Mesendoderm (in vitro differentiated cells): ENCODE measurements at regions not wholly inside any gene's neighbourhood (a gene's known extent, or its start where the extent isn't known, plus 50 kb on each side); places are given as distances from the start of the nearest gene placed in this dataset.

Source experiments
- DNase-seq: peaks from one replicate; pipeline ENCODE4 v3.0.0; 2013
- H2AK5ac ChIP-seq: 2 replicates; pipeline ENCODE4 v1.6.1; 2013; ENCODE audit warnings: low read length, inconsistent platforms
- H2BK120ac ChIP-seq: 2 replicates; pipeline ENCODE4 v1.6.1; 2013; ENCODE audit warnings: low read depth, mild to moderate bottlenecking, low read length, moderate library complexity, mixed read lengths
- H2BK15ac ChIP-seq: replicated peaks from 2 replicates; pipeline ENCODE4 v1.6.1; 2013; ENCODE audit warnings: low read depth, mild to moderate bottlenecking, moderate library complexity
- H2BK5ac ChIP-seq: 2 replicates; pipeline ENCODE4 v1.6.1; 2013; ENCODE audit warnings: low read length, inconsistent platforms
- H3K18ac ChIP-seq: 2 replicates; pipeline ENCODE4 v1.6.1; 2013; ENCODE audit warnings: mild to moderate bottlenecking, low read length, mixed read lengths
- H3K23ac ChIP-seq: one replicate; pipeline ENCODE4 v1.6.1; 2013; ENCODE audit warnings: low read length
- H3K27ac ChIP-seq: 2 replicates; pipeline ENCODE4 v1.5.1; 2013; ENCODE audit warnings: low read depth, mild to moderate bottlenecking, inconsistent platforms, low read length, moderate library complexity
- H3K27me3 ChIP-seq: 2 replicates; pipeline ENCODE4 v1.6.1; 2013; ENCODE audit warnings: low read length, control low read depth, mild to moderate bottlenecking, inconsistent platforms; ENCODE audit not compliant: insufficient read depth, poor library complexity
- H3K36me3 ChIP-seq: 2 replicates; pipeline ENCODE4 v1.6.1; 2013; ENCODE audit warnings: low read length, inconsistent platforms; ENCODE audit not compliant: control insufficient read depth, insufficient read depth
- H3K4ac ChIP-seq: one replicate; pipeline ENCODE4 v1.6.1; 2013; ENCODE audit warnings: low read depth, mild to moderate bottlenecking, low read length, moderate library complexity
- H3K4me1 ChIP-seq: 2 replicates; pipeline ENCODE4 v1.6.1; 2013; ENCODE audit warnings: low read depth, low read length, inconsistent platforms; ENCODE audit not compliant: control insufficient read depth
- H3K4me2 ChIP-seq: 2 replicates; pipeline ENCODE4 v1.6.1; 2013; ENCODE audit warnings: low read length
- H3K4me3 ChIP-seq: 2 replicates; pipeline ENCODE4 v1.5.1; 2013; ENCODE audit warnings: mild to moderate bottlenecking, low read length
- H3K56ac ChIP-seq: one replicate; pipeline ENCODE4 v1.6.1; 2013; ENCODE audit warnings: low read length
- H3K79me1 ChIP-seq: 2 replicates; pipeline ENCODE4 v1.6.1; 2013; ENCODE audit warnings: low read length, inconsistent platforms
- H3K79me2 ChIP-seq: 2 replicates; pipeline ENCODE4 v1.6.1; 2013; ENCODE audit warnings: mild to moderate bottlenecking, low read length; ENCODE audit not compliant: control insufficient read depth, insufficient read depth
- H3K9ac ChIP-seq: 2 replicates; pipeline ENCODE4 v1.6.1; 2013; ENCODE audit warnings: low read length, inconsistent platforms
- H4K5ac ChIP-seq: one replicate; pipeline ENCODE4 v1.6.1; 2013; ENCODE audit warnings: low read length
- H4K8ac ChIP-seq: one replicate; pipeline ENCODE4 v1.6.1; 2013; ENCODE audit warnings: low read depth, mild to moderate bottlenecking, control low read depth, low read length, moderate library complexity
- WGBS: extraction: QIAGEN DNeasy Blood & Tissue Kit; methylation state at CpG from one replicate; pipeline ENCODE4 v1.1.7; 2013; ENCODE audit warnings: low lambda C conversion rate, missing lambda C conversion rate; ENCODE audit not compliant: insufficient coverage; ENCODE audit errors: extremely low coverage; 5-methylcytosine and 5-hydroxymethylcytosine counted together

DNA sequence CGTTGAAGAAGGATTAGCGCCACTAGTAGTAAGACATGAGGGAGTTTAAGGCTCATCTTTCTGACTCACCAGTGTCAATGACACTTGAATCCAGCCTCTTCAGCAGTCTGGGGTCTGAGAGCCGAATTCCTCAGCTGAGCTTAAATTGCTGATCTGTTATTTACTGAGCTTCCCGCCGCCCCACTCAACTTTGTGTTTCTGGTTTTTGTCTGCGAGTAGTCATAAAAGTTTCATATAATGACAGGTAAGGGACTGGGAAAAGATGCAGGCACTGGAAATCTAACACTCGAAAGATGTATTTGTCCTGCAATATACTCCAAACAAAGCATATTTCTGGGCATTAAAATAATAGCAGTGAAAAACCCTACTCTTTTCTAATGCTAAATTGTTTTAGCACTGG is 51.2 kb upstream of the RELN start:
- no peak overlapping the region for H3K18ac ChIP-seq
- DNase-seq = peak; percentile 61
- H3K79me2 ChIP-seq = no peaks in the 10 kb centered on the region
- no peaks in the 10 kb centered on the region for H3K4me1 ChIP-seq
- H3K27ac ChIP-seq = no peak overlapping the region
- no peak overlapping the region for H3K56ac ChIP-seq
- H4K5ac ChIP-seq = no peak overlapping the region
- H2BK120ac ChIP-seq = no peak overlapping the region
- no peaks in the 10 kb centered on the region for H3K36me3 ChIP-seq
- H3K4me2 ChIP-seq = no peak overlapping the region
- no peak overlapping the region for H3K23ac ChIP-seq
- no peak overlapping the region for H4K8ac ChIP-seq
- no peak overlapping the region for H2AK5ac ChIP-seq
- no peak overlapping the region for H3K9ac ChIP-seq
- no CpG with 5 or more reads among the region's 7 CpGs for WGBS
- H3K4me3 ChIP-seq = no peak overlapping the region
- no peaks in the 10 kb centered on the region for H3K79me1 ChIP-seq
- H3K27me3 ChIP-seq = no peaks in the 10 kb centered on the region
- no peak overlapping the region for H2BK5ac ChIP-seq
- H2BK15ac ChIP-seq = no peak overlapping the region
- H3K4ac ChIP-seq = no peak overlapping the region

DNA sequence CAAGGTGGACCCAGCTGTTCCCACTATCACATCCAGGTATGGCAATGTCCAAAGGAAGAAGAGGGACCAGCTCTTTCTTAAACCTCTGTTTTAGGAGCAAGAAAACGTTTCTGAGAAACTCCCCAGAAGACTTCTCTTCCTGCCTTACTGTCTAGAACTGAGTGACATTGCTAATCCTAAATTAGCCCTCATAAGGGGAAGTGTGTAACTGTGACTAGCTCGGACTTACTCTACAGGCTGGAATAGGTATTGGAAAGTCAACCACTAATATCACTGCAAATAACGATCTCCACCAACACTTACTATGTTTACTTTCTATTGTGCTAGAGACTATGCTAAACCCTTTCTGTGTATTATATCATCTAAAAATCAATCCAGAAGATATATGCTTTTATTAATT is 49.9 kb upstream of the RELN start:
- no peak overlapping the region for H3K4me3 ChIP-seq
- no peak overlapping the region for H3K4me2 ChIP-seq
- DNase-seq = no peak
- H3K36me3 ChIP-seq = no peaks in the 10 kb centered on the region
- H4K5ac ChIP-seq = no peak overlapping the region
- no peaks in the 10 kb centered on the region for H3K79me2 ChIP-seq
- no peaks in the 10 kb centered on the region for H3K79me1 ChIP-seq
- H4K8ac ChIP-seq = no peak overlapping the region
- no peak overlapping the region for H3K18ac ChIP-seq
- H2BK120ac ChIP-seq = no peak overlapping the region
- H3K4me1 ChIP-seq = no peaks in the 10 kb centered on the region
- H3K27me3 ChIP-seq = no peaks in the 10 kb centered on the region
- no peak overlapping the region for H2BK15ac ChIP-seq
- WGBS = no CpG with 5 or more reads among the region's 3 CpGs
- H3K23ac ChIP-seq = no peak overlapping the region
- H3K4ac ChIP-seq = no peak overlapping the region
- H3K56ac ChIP-seq = no peak overlapping the region
- no peak overlapping the region for H2BK5ac ChIP-seq
- no peak overlapping the region for H3K9ac ChIP-seq
- H3K27ac ChIP-seq = no peak overlapping the region
- H2AK5ac ChIP-seq = no peak overlapping the region
